ENCODE measurements at regions not wholly inside any gene's neighbourhood (a gene's known extent, or its start where the extent isn't known, plus 50 kb on each side); places are given as distances from the start of the nearest gene placed in this dataset.

GRCh38 chr2:209073151-209073550 lies 350.7 kb upstream of the MAP2 start:
- TF ChIP-seq CTCF (IDR thresholded peaks at IDR 0.05): no peak
- TF ChIP-seq POLR2A (IDR thresholded peaks at IDR 0.05): no peak
